ENCODE measurements at regions not wholly inside any gene's neighbourhood (a gene's known extent, or its start where the extent isn't known, plus 50 kb on each side); places are given as distances from the start of the nearest gene placed in this dataset.

DNA sequence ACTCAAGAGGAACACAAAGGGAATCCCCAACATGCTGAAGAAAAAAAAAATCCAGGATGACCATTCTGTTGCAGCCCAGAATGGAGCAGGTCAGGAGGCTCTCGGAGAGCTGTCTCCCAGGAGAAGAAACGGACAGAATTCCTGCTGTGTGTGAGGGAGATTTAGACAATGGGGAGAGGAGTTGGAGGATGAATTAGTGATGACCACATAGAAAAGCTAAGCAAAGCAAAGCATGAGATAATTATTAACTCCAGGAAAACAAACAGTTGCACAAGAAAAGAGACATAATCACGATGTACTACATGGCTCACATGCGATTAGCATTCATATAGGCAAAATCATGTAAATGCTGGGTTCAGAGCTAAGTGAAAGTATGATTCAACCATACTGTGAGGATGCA is 61.1 kb upstream of the SMYD2 start:
- TF ChIP-seq CTCF (IDR thresholded peaks at IDR 0.05; ENCODE audit: low read depth, low read length, missing control alignments): no peak
- DNase-seq (ENCODE audit: low read depth): no peak
- in situ Hi-C loops (cut with HindIII; ENCODE audit: low sequenced_read_pairs): loop anchor here (25.0 kb wide), 1 partner anchor 1317 kb away; no protein-coding TSS in a partner anchor
- H3K4me3 ChIP-seq (ENCODE audit: low read depth, low read length): no peak overlapping the region

GRCh38 chr1:214220891-214221290 is 60.1 kb upstream of the SMYD2 start:
- in situ Hi-C loops (cut with HindIII; ENCODE audit: low sequenced_read_pairs): loop anchor here (25.0 kb wide), 1 partner anchor 1316 kb away; no protein-coding TSS in a partner anchor
- no peak overlapping the region for H3K4me3 ChIP-seq (ENCODE audit: low read depth, low read length)
- DNase-seq (ENCODE audit: low read depth): no peak
- no peak for TF ChIP-seq CTCF (IDR thresholded peaks at IDR 0.05; ENCODE audit: low read depth, low read length, missing control alignments)

DNA sequence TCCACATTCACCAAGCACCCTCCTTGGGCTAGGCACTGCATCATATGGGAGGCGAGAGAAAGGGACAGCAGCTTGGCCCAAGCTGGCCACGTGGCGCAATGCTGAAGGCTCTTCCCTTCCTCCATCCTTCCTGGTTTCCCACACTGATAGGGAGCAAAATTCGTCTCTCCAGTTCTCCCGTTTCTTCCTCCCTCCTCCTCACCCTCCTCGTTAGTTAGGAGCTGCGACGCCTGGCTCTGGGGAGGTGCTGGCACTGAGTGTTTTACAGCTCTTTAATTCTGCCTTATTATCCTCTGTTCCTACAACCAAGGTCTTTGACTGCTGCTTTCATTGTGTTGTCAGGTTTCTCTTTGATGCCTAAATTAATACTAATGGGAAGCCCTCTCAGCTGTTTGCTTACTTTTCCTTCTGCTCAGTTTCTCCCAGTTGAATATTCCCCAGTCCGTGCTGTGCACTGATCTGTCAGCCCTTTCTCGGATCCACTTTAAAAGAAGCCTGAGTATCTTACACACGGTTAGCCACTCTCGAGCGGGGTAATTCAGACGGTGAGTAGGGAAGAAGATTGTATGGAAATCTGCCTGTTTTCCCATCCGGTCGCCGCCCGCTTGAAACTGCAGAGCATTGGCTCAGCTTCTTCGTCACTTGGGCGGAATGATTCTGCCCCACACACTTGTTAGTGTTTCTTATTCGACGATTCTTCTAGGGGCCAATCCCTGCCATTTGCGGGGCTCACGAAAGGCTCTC is 56.2 kb upstream of the SMYD2 start:
- no peak for DNase-seq (ENCODE audit: low read depth)
- in situ Hi-C loops (cut with HindIII; ENCODE audit: low sequenced_read_pairs): loop anchor here (25.0 kb wide), 1 partner anchor 1313 kb away; no protein-coding TSS in a partner anchor
- no peak for TF ChIP-seq CTCF (IDR thresholded peaks at IDR 0.05; ENCODE audit: low read depth, low read length, missing control alignments)
- H3K4me3 ChIP-seq (ENCODE audit: low read depth, low read length): peak overlapping the region; percentile 21

DNA sequence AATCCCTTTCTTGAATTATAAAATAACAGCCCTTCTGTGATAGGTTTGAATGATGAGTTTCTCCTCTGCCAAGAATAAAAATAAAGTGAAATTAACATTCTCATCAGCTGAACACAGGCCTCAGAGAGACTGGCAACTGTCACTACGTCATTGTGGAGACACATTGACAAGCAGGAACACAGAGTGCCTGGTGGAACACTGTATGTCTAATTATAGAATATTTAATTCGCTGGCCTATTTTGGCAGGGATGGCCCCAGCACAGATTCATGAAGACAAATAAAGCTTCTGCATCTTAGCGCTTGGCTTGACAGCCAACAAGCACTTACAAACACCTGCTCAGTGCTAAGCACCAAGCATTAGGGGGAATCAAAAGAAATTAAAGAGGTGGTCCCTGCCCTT is 52.0 kb upstream of the SMYD2 start:
- in situ Hi-C loops (cut with HindIII; ENCODE audit: low sequenced_read_pairs): no loop called here
- no peak for DNase-seq (ENCODE audit: low read depth)
- no peak overlapping the region for H3K4me3 ChIP-seq (ENCODE audit: low read depth, low read length)
- TF ChIP-seq CTCF (IDR thresholded peaks at IDR 0.05; ENCODE audit: low read depth, low read length, missing control alignments): no peak

DNA sequence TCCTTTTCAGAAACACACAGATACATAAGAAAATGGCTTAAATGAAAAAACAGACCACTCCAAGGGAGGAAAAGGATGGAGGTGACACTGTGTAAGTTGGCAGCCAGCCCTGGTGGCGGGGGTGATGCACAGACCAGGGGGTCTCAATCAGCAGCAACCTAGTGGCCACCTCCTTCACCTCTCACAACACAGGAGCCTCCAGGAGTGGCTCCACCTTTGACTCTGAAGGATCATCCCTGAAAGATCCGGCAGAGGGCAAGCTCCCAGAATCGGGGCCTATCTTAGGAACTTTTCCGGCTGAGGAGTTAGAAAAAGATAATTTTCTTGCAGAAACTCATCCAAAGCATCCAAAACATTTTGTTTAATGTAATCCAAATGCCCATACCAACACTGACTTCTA is 51.2 kb upstream of the SMYD2 start:
- no peak overlapping the region for H3K4me3 ChIP-seq (ENCODE audit: low read depth, low read length)
- no peak for TF ChIP-seq CTCF (IDR thresholded peaks at IDR 0.05; ENCODE audit: low read depth, low read length, missing control alignments)
- no peak for DNase-seq (ENCODE audit: low read depth)
- in situ Hi-C loops (cut with HindIII; ENCODE audit: low sequenced_read_pairs): no loop called here
